SK-N-MC (cell line): ENCODE measurements at regions not wholly inside any gene's neighbourhood (a gene's known extent, or its start where the extent isn't known, plus 50 kb on each side); places are given as distances from the start of the nearest gene placed in this dataset.

Experiments
- EZH2 ChIP-seq: fragments of 200-600 bp; sonication (generic); IDR thresholded peaks from one replicate; pipeline ENCODE4 v1.6.1; 2017; ENCODE audit warnings: antibody characterized with exemption
- POLR2AphosphoS5 ChIP-seq: IDR thresholded peaks from 2 replicates; pipeline ENCODE4 v1.6.1; 2012; ENCODE audit warnings: mild to moderate bottlenecking, low read depth, low read length, borderline replicate concordance

DNA sequence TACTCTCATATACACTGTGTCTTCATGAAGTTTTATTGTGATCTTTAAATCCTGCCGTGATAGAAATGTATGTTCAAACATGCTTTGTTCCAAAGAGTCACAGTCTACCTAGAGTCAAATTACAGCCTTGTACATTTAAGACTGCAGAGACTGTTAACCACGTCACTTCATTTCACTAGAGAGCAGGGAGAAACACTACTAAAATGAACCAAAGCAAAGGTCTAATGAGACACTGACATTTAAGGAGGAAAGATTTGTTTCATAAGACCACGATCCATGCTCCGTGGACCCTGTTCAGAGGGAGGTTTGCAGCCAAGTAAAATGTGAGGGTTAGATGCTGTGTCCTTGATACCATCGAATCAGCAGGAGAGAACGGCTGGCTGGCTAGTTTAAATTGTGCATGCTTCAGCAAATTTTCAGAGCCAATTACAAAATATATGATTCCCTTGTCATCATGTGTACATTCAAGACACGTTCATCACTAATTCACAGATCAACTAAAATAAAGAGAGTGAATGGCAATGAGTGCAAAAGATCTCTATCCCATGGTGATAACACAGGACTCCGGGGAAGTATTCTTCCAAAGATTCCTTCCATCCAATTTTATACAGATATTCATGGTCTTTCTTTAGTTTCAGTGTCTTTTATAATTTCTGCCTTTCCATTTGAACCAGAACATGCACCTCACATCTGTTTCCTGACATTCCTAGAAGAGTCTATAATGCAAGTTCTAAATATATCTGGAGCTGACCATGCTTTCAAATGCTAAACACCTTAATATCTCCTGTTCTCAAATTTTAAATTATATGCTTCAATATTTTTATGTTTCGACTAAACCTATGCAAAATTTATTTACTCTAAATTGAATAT, 960.9 kb upstream of the FAT3 start:
- TF ChIP-seq EZH2 = no peak
- TF ChIP-seq POLR2AphosphoS5 = no peak
